ENCODE measurements at regions not wholly inside any gene's neighbourhood (a gene's known extent, or its start where the extent isn't known, plus 50 kb on each side); places are given as distances from the start of the nearest gene placed in this dataset.

GRCh38 chr2:8548065-8548618 is 133.7 kb upstream of the ID2 start:
- Histone ChIP-seq H3K27ac (ENCODE audit: low read depth, low read length) (no peak overlapping the region), H3K4me2 (ENCODE audit: low read length) (no peak overlapping the region), H3K4me3 (replicated peaks in 1 of 2; ENCODE audit: low read depth in 1 of 2, low read length in 2 of 2) (no peak overlapping the region), H4K20me1 (ENCODE audit: insufficient read depth) (no peaks in the 10 kb centered on the region), H2AFZ (ENCODE audit: low read depth, low read length, poor library complexity, severe bottlenecking) (no peak overlapping the region), H3K79me2 (ENCODE audit: insufficient read depth, low read length) (no peaks in the 10 kb centered on the region), H3K9me3 (ENCODE audit: control insufficient read depth in 1 of 2, insufficient read depth in 1 of 2, low read depth in 1 of 2, low read length in 2 of 2) (no peaks in the 10 kb centered on the region), H3K36me3 (ENCODE audit: control insufficient read depth in 1 of 2, insufficient read depth in 2 of 2, low read length in 2 of 2) (no peaks in the 10 kb centered on the region), H3K9me2 (ENCODE audit: insufficient read depth) (no peaks in the 10 kb centered on the region), H3K4me1 (ENCODE audit: control insufficient read depth in 1 of 2, insufficient read depth in 2 of 2, low read length in 2 of 2) (peaks cover 2 to 8% of the 10 kb centered on the region in 2 experiments; a peak in 3 of 4 replicates), H3K27me3 (ENCODE audit: insufficient read depth, low read length) (no peaks in the 10 kb centered on the region), H3K9ac (ENCODE audit: low read length) (no peak overlapping the region)
- intact Hi-C loops (cut with micrococcal nuclease), result no loop called here
- DNase-seq (ENCODE audit: low read depth, low spot score), result no peak
- TF ChIP-seq POLR2AphosphoS5 (IDR thresholded peaks at IDR 0.05; ENCODE audit: low read depth, low read length) (no peak), CBX3 (IDR thresholded peaks at IDR 0.05; ENCODE audit: low read depth) (no peak), SRF (IDR thresholded peaks at IDR 0.05; ENCODE audit: low read depth) (no peak), EZH2phosphoT487 (IDR thresholded peaks at IDR 0.05; ENCODE audit: borderline replicate concordance) (no peak), ELF1 (IDR thresholded peaks at IDR 0.05; ENCODE audit: borderline replicate concordance, low read depth) (no peak), FOSL1 (IDR thresholded peaks at IDR 0.05; ENCODE audit: low read depth) (no peak), REST (IDR thresholded peaks at IDR 0.05; ENCODE audit: low read depth) (no peak), JUND (IDR thresholded peaks at IDR 0.05) (no peak), SIN3A (IDR thresholded peaks at IDR 0.05; ENCODE audit: low read depth) (no peak), ZFX (IDR thresholded peaks at IDR 0.05) (no peak)
- ATAC-seq, result no peak
- RAD21 ChIA-PET (ENCODE audit: low non-redundant PET in 1 of 2, low total read pairs in 2 of 2, uncharacterized antibody in 2 of 2, unreplicated experiment in 2 of 2), result no interaction called here
- CTCF ChIA-PET, result no interaction called here
- POLR2A ChIA-PET, result no interaction called here
- BruUV-seq (replicated peaks), result no TSS peak
